C4-2B (cell line): ENCODE measurements at regions not wholly inside any gene's neighbourhood (a gene's known extent, or its start where the extent isn't known, plus 50 kb on each side); places are given as distances from the start of the nearest gene placed in this dataset.

Experiments used
- H3K27ac ChIP-seq: fragments of 450-650 bp; 2 replicates; pipeline ENCODE4 v1.5.1; 2017
- CTCF ChIP-seq: fragments of 450-650 bp; conservative IDR thresholded peaks from 2 replicates; pipeline ENCODE4 v1.5.1; 2017; ENCODE audit warnings: mild to moderate bottlenecking
- ZFX ChIP-seq: fragments of 450-650 bp; IDR thresholded peaks from 2 replicates; pipeline ENCODE4 v1.6.1; 2017

GRCh38 chr9:13627502-13627901, 348.0 kb upstream of the MPDZ start:
- H3K27ac ChIP-seq: no peak overlapping the region
- TF ChIP-seq CTCF: no peak
- no peak for TF ChIP-seq ZFX

GRCh38 chr9:13627071-13627470, 347.6 kb upstream of the MPDZ start:
- H3K27ac ChIP-seq: no peak overlapping the region
- TF ChIP-seq ZFX (no peak), CTCF (no peak)

DNA sequence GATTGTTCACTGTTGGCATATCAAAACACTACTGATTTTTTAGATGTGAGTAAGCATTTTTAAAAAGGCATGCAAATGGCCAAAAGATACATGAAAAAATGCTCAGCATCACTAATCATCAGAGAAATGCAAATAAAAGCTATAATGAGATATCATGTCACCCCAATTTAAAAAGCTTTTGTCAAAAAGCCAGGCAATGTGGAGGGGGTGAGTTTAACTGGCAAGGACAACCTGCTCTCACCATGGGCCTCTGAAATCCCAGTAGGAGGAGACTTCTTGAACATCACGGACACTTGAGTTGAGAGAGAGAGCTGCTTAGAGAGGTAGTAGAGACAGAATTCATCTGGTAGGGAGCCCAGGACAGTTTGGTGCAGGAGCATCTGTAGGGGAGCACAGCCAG, 347.1 kb upstream of the MPDZ start:
- no peak overlapping the region for H3K27ac ChIP-seq
- TF ChIP-seq ZFX: no peak

DNA sequence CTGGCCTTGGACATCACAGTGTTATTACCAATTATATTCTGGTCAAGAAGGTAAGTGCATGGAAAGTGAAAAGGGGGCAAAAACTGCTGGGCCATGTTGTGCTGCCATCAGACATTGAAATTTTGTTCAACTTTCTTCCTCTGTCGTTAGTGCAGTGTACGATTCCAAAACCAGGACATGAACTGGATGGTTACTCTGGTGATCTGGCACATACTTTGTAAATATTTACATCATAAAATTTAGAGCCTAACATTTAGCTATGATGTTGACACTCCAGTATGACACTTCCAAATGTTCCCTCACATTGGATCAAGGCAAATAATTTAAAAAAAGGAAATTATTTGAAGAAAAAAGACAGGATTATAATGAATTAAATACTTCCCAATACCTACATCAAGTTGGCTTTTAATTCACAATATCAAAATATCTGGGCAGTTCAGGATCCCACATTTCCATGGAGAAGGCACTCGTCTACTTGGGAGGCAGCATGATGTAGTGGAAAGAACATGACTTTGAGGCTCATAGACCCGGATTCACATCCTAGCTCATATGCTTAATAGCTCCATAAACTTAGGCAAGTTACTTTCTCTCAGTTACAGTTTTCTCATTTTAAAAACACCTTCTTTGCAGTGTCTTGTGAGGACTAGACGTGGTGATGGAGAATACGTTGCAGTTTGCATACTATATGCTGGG, 342.5 kb upstream of the MPDZ start:
- H3K27ac ChIP-seq: no peak overlapping the region
- TF ChIP-seq ZFX (no peak), CTCF (no peak)

DNA sequence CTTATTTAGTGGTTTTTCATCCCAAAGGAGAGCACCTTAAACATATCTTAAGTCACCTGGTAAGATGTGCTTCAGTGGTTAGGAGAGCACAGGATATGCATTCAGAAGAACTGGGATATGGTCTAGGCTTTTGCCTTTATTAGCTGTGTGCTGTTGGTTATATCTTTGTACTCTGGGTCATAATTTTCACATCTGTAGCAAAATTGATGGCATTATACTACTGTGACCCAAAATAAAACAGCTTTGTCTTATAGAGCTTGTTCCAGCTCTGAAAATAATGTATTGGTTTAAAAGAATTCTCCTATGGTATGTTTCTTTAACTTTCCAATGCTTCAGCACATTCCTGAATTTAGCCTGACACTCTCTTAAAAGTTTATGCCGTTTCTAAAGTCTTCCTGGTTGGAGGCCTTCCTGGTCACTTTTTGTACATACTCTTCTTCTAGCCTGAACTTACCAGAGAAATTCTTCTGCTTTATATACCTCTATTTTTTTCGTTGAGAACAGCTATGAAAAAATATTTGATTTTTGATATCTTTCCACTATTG, 337.1 kb upstream of the MPDZ start:
- H3K27ac ChIP-seq: no peak overlapping the region
- TF ChIP-seq CTCF (no peak), ZFX (no peak)

GRCh38 chr9:13615660-13616490, 336.4 kb upstream of the MPDZ start:
- TF ChIP-seq CTCF: no peak
- H3K27ac ChIP-seq: no peak overlapping the region

- H3K27ac ChIP-seq: no peak overlapping the region
- TF ChIP-seq CTCF: no peak
- TF ChIP-seq ZFX: no peak
These were observed 334.6 kb upstream of the MPDZ start for GRCh38 chr9:13614060-13614459.
